MM.1S (cell line): ENCODE measurements at regions not wholly inside any gene's neighbourhood (a gene's known extent, or its start where the extent isn't known, plus 50 kb on each side); places are given as distances from the start of the nearest gene placed in this dataset.

Source experiments
- DNase-seq: peaks from one replicate; pipeline ENCODE4 v3.0.0-alpha.2; 2015
- H2AFZ ChIP-seq: fragments of 300-600 bp; sonication (generic); 2 replicates; pipeline ENCODE4 v1.6.0; 2016; ENCODE audit warnings: antibody characterized with exemption, low read length
- H3F3A ChIP-seq: fragments of 300-600 bp; sonication (generic); 2 replicates; pipeline ENCODE4 v1.6.1; 2016; ENCODE audit warnings: mild to moderate bottlenecking, antibody characterized with exemption, low read length, moderate library complexity, mixed read lengths; ENCODE audit not compliant: insufficient read depth
- H3K27ac ChIP-seq: fragments of 300-600 bp; sonication (generic); 2 replicates; pipeline ENCODE4 v1.5.1; 2016; ENCODE audit warnings: mild to moderate bottlenecking, low read length
- H3K27me3 ChIP-seq: fragments of 300-600 bp; sonication (generic); replicated peaks from 2 replicates; pipeline ENCODE4 v1.6.0; 2016; ENCODE audit warnings: low read length; ENCODE audit not compliant: insufficient read depth
- H3K36me3 ChIP-seq: fragments of 300-600 bp; sonication (generic); replicated peaks from 2 replicates; pipeline ENCODE4 v1.6.1; 2016; ENCODE audit warnings: mild to moderate bottlenecking, low read length, mixed read lengths; ENCODE audit not compliant: insufficient read depth
- H3K4me1 ChIP-seq: fragments of 300-600 bp; sonication (generic); 2 replicates; pipeline ENCODE4 v1.6.1; 2016; ENCODE audit warnings: low read length, mixed read lengths
- H3K4me2 ChIP-seq: fragments of 300-600 bp; sonication (generic); 2 replicates; pipeline ENCODE4 v1.6.0; 2016; ENCODE audit warnings: low read depth, low read length
- H3K4me3 ChIP-seq: fragments of 300-600 bp; sonication (generic); 2 replicates; pipeline ENCODE4 v1.5.1; 2016; ENCODE audit warnings: low read length, mixed read lengths
- H3K79me2 ChIP-seq: fragments of 300-600 bp; sonication (generic); 2 replicates; pipeline ENCODE4 v1.6.1; 2016; ENCODE audit warnings: mixed run types, low read length, mixed read lengths
- H3K9ac ChIP-seq: fragments of 300-600 bp; sonication (generic); 2 replicates; pipeline ENCODE4 v1.6.1; 2016; ENCODE audit warnings: low read length, mixed read lengths
- H3K9me2 ChIP-seq: fragments of 300-600 bp; sonication (generic); replicated peaks from 2 replicates; pipeline ENCODE4 v1.6.1; 2016; ENCODE audit warnings: mild to moderate bottlenecking, low read length, mixed read lengths; ENCODE audit not compliant: insufficient read depth
- H3K9me3 ChIP-seq: fragments of 300-600 bp; sonication (generic); replicated peaks from 2 replicates; pipeline ENCODE4 v1.6.1; 2016; ENCODE audit warnings: mild to moderate bottlenecking, low read length, mixed read lengths; ENCODE audit not compliant: insufficient read depth
- H4K20me1 ChIP-seq: fragments of 300-600 bp; sonication (generic); 2 replicates; pipeline ENCODE4 v1.6.1; 2016; ENCODE audit warnings: mild to moderate bottlenecking, low read length, moderate library complexity, mixed read lengths; ENCODE audit not compliant: insufficient read depth
- EZH2 ChIP-seq: fragments of 300-600 bp; sonication (generic); optimal IDR thresholded peaks from 2 replicates; pipeline ENCODE3; 2017; ENCODE audit warnings: low read depth, mild to moderate bottlenecking, antibody characterized with exemption, low read length, mixed read lengths
- EZH2phosphoT487 ChIP-seq: fragments of 300-600 bp; sonication (generic); IDR thresholded peaks from 2 replicates; pipeline ENCODE4 v1.6.1; 2018; ENCODE audit warnings: antibody characterized with exemption, low read length
- TF ChIP-seq, protein P1 (sequence below): fragments of 300-600 bp; sonication (generic); IDR thresholded peaks from 2 replicates; pipeline ENCODE4 v1.5.1; 2016; ENCODE audit warnings: antibody characterized with exemption, low read length, mixed read lengths

GRCh38 chr7:131649879-131650278 lies 93.5 kb upstream of the PODXL start:
- Histone ChIP-seq H2AFZ (no peak overlapping the region), H3K4me3 (no peak overlapping the region), H3K27me3 (no peaks in the 10 kb centered on the region)

GRCh38 chr7:131649003-131649541 lies 92.6 kb upstream of the PODXL start:
- H3K79me2 ChIP-seq: no peaks in the 10 kb centered on the region
- no peak overlapping the region for H3K27ac ChIP-seq
- no peak overlapping the region for H3K4me3 ChIP-seq
- H3K9me3 ChIP-seq: no peaks in the 10 kb centered on the region
- no peak overlapping the region for H3K4me2 ChIP-seq
- H3F3A ChIP-seq: no peaks in the 10 kb centered on the region
- no peaks in the 10 kb centered on the region for H4K20me1 ChIP-seq
- no peaks in the 10 kb centered on the region for H3K36me3 ChIP-seq
- no peak overlapping the region for H3K9ac ChIP-seq
- DNase-seq: no peak
- TF ChIP-seq, protein P1, sequence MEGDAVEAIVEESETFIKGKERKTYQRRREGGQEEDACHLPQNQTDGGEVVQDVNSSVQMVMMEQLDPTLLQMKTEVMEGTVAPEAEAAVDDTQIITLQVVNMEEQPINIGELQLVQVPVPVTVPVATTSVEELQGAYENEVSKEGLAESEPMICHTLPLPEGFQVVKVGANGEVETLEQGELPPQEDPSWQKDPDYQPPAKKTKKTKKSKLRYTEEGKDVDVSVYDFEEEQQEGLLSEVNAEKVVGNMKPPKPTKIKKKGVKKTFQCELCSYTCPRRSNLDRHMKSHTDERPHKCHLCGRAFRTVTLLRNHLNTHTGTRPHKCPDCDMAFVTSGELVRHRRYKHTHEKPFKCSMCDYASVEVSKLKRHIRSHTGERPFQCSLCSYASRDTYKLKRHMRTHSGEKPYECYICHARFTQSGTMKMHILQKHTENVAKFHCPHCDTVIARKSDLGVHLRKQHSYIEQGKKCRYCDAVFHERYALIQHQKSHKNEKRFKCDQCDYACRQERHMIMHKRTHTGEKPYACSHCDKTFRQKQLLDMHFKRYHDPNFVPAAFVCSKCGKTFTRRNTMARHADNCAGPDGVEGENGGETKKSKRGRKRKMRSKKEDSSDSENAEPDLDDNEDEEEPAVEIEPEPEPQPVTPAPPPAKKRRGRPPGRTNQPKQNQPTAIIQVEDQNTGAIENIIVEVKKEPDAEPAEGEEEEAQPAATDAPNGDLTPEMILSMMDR: no peak
- TF ChIP-seq EZH2phosphoT487: no peak
- no peak for TF ChIP-seq EZH2
- H2AFZ ChIP-seq: no peak overlapping the region
- no peaks in the 10 kb centered on the region for H3K27me3 ChIP-seq
- H3K4me1 ChIP-seq: no peaks in the 10 kb centered on the region
- H3K9me2 ChIP-seq: no peaks in the 10 kb centered on the region

More at GRCh38 chr7:131649879-131650278, 93.5 kb upstream of the PODXL start:
- Histone ChIP-seq H3K9me2 (no peaks in the 10 kb centered on the region), H3F3A (no peaks in the 10 kb centered on the region), H4K20me1 (no peaks in the 10 kb centered on the region), H3K27ac (no peak overlapping the region), H3K9me3 (no peaks in the 10 kb centered on the region), H3K9ac (no peak overlapping the region), H3K4me2 (no peak overlapping the region), H3K36me3 (no peaks in the 10 kb centered on the region), H3K4me1 (no peaks in the 10 kb centered on the region), H3K79me2 (no peaks in the 10 kb centered on the region)
- DNase-seq: no peak
- TF ChIP-seq EZH2phosphoT487: no peak
- no peak for TF ChIP-seq EZH2
- TF ChIP-seq, protein P1: no peak

GRCh38 chr7:131648491-131648890 lies 92.1 kb upstream of the PODXL start:
- no peak for DNase-seq
- no peak overlapping the region for H2AFZ ChIP-seq
- H3K27ac ChIP-seq: no peak overlapping the region
- no peaks in the 10 kb centered on the region for H3K27me3 ChIP-seq
- no peaks in the 10 kb centered on the region for H4K20me1 ChIP-seq
- H3K36me3 ChIP-seq: no peaks in the 10 kb centered on the region
- H3K9me2 ChIP-seq: no peaks in the 10 kb centered on the region
- no peaks in the 10 kb centered on the region for H3K4me1 ChIP-seq
- no peak overlapping the region for H3K4me3 ChIP-seq
- H3K9me3 ChIP-seq: no peaks in the 10 kb centered on the region
- no peak overlapping the region for H3K4me2 ChIP-seq
- H3F3A ChIP-seq: no peaks in the 10 kb centered on the region
- TF ChIP-seq EZH2phosphoT487: no peak
- TF ChIP-seq, protein P1: no peak
- no peak for TF ChIP-seq EZH2
- H3K79me2 ChIP-seq: no peaks in the 10 kb centered on the region
- H3K9ac ChIP-seq: no peak overlapping the region
